Heart left ventricle (tissue), 16 donors: ENCODE measurements at regions not wholly inside any gene's neighbourhood (a gene's known extent, or its start where the extent isn't known, plus 50 kb on each side); places are given as distances from the start of the nearest gene placed in this dataset.

ENCODE experiments used
- ATAC-seq, 4 donors: fragments of 200-7000 bp; cut with Tn5 transposase; one replicate each; pipeline ENCODE4 v1.9.1; 2020 to 2022; ENCODE audit warnings: moderate library complexity in 4 of 4, mild to moderate bottlenecking in 3 of 4, moderate number of reproducible peaks in 1 of 4
- DNase-seq, 5 donors: peaks; one replicate each; pipeline ENCODE4 v3.0.0-alpha.2; 2020
- H3K27ac ChIP-seq, 12 donors: fragments of 200-600 bp; sonication (generic) in 4 of 12; one replicate each; pipeline versions ENCODE4 v1.5.0 to v1.8.0; 2016 to 2022; ENCODE audit warnings: mild to moderate bottlenecking in 2 of 12
- H3K27me3 ChIP-seq, 9 donors: fragments of 200-600 bp; sonication (generic) in 2 of 9; one replicate each; pipeline versions ENCODE4 v1.5.1 to v1.8.0; 2016 to 2022; ENCODE audit warnings: mild to moderate bottlenecking in 3 of 9
- H3K36me3 ChIP-seq, 9 donors: fragments of 200-600 bp; sonication (generic) in 2 of 9; one replicate each; pipeline versions ENCODE4 v1.5.0 to v1.8.0; 2018 to 2022; ENCODE audit warnings: mild to moderate bottlenecking in 2 of 9
- H3K4me1 ChIP-seq, 12 donors: fragments of 200-600 bp; sonication (generic) in 4 of 12; one replicate each; pipeline versions ENCODE4 v1.5.0 to v1.8.0; 2016 to 2022; ENCODE audit warnings: mild to moderate bottlenecking in 3 of 12
- H3K4me3 ChIP-seq, 12 donors: fragments of 200-600 bp; sonication (generic) in 4 of 12; one replicate each; pipeline versions ENCODE4 v1.5.0 to v1.8.0; 2017 to 2022; ENCODE audit warnings: mild to moderate bottlenecking in 9 of 12, moderate library complexity in 4 of 12
- H3K9me3 ChIP-seq, 12 donors: fragments of 200-600 bp; sonication (generic) in 4 of 12; one replicate each; pipeline versions ENCODE4 v1.5.0 to v1.8.0; 2016 to 2022; ENCODE audit warnings: mild to moderate bottlenecking in 1 of 12
- POLR2A ChIP-seq, 2 donors: fragments of 450-650 bp; IDR thresholded peaks; one replicate each; pipeline ENCODE4 v1.6.1; 2017; ENCODE audit warnings: antibody characterized with exemption in 2 of 2, mild to moderate bottlenecking in 2 of 2, moderate library complexity in 2 of 2
- whole genome bisulfite sequencing, 4 donors: extraction: QIAGEN DNeasy Blood & Tissue Kit in 2 of 4; methylation state at CpG; one replicate each; pipeline versions ENCODE4 v1.1.5 to v1.1.7; 2013 to 2018; 5-methylcytosine and 5-hydroxymethylcytosine counted together
- intact Hi-C, 10 donors: fragments of 100-400 bp; cut with DNase I; formaldehyde crosslinking; loops; one replicate each; pipeline versions ENCODE4 v1.11.1 to v1.14.2; 2022
- TF ChIP-seq, protein P1 (sequence below), 12 donors: fragments of 200-600 bp; sonication (generic) in 4 of 12; IDR thresholded peaks; one replicate each; pipeline versions ENCODE4 v1.5.0 to v1.8.0; 2018 to 2022; ENCODE audit warnings: antibody characterized with exemption in 12 of 12, mild to moderate bottlenecking in 5 of 12
- donor health status: ischemic (EF 13 %, LVEDD 7.1; RV severe dilation, severe dysfunction).
- donor health status: healthy with polysubstance abuse.
- donor health status: DM: no; HTN: yes; CAD: no.
- donor health status: DM: no; HTN: no; CAD: no.
- donor health status: ischemic (EF 25% LVEDD 6.9; RV normal size, moderate dysfunction).
- donor health status: ischemic (EF 25% LVEDD 5.7; RV mildly dilated, moderate dysfunction).
- donor health status: healthy.
- donor health status: DM: yes; HTN: yes; CAD: no.
- donor health status: ischemic (EF 35%, LVEDD 5.7; RV mildly dilated, moderate dysfunction).
- donor health status: nonischemic (EF 11% LVEDD 7.7; RV severe dilation, severe dysfunction).
- donor health status: DM: yes; HTN: yes; CAD: no.
- donor health status: PGD.
- donor health status: ischemic (EF 29% LVEDD 5.4; RV normal size, mild dysfunction).
- donor health status: nonischemic (EF 23%, LVEDD 6.1; RV moderate dilation, normal function).

DNA sequence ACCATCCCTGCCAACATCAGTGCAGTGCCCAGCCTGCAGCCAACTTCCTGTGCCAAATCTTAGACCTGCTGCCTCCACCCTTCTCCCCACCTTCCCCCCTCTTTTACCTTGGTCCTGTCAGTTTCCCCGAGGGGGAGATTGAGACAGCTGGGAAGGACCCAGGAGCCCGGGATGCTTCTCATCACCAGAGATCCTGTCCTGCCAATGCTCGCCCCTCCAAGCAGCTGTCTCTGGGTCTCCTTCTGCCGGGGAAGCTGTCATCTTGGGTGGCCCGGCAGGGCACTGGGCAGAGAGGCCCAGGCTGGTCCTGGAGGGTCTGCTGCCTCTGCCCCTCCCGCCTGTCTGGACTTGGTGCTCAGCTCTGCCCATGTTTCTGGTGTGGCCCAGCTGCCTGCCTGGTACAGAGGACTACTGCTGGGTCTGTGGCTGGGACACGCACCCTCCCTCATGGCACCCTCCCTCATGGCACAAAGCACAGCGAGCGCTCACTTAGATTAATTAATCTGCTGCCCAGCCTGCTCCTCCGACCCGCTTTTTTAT, 60.4 kb upstream of the THY1 start:
- no peaks in the 10 kb centered on the region for H3K36me3 ChIP-seq
- intact Hi-C loops = loop anchor here (2.0 to 10.0 kb wide), 16 partner anchors 49 to 689 kb away; partner anchors contain the start of gene NECTIN1 (in 4 of the 10)
- peaks cover 0 to 6% (median 0%) of the 10 kb centered on the region in 9 donors for H3K27me3 ChIP-seq
- DNase-seq (peak in 2 of 5 donors; percentile 11 to 18), ATAC-seq (no peak)
- H3K4me3 ChIP-seq = no peak overlapping the region
- H3K27ac ChIP-seq = no peak overlapping the region
- peaks cover 0 to 9% (median 2%) of the 10 kb centered on the region in 12 donors for H3K4me1 ChIP-seq
- whole genome bisulfite sequencing, 4 donors = 82 to 91% (median 88%) methylated on average over 7 to 11 of the region's 11 CpGs
- TF ChIP-seq, protein P1, sequence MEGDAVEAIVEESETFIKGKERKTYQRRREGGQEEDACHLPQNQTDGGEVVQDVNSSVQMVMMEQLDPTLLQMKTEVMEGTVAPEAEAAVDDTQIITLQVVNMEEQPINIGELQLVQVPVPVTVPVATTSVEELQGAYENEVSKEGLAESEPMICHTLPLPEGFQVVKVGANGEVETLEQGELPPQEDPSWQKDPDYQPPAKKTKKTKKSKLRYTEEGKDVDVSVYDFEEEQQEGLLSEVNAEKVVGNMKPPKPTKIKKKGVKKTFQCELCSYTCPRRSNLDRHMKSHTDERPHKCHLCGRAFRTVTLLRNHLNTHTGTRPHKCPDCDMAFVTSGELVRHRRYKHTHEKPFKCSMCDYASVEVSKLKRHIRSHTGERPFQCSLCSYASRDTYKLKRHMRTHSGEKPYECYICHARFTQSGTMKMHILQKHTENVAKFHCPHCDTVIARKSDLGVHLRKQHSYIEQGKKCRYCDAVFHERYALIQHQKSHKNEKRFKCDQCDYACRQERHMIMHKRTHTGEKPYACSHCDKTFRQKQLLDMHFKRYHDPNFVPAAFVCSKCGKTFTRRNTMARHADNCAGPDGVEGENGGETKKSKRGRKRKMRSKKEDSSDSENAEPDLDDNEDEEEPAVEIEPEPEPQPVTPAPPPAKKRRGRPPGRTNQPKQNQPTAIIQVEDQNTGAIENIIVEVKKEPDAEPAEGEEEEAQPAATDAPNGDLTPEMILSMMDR (IDR thresholded peaks at IDR 0.05) = no peak
- TF ChIP-seq POLR2A (IDR thresholded peaks at IDR 0.05) = no peak
- no peaks in the 10 kb centered on the region for H3K9me3 ChIP-seq

DNA sequence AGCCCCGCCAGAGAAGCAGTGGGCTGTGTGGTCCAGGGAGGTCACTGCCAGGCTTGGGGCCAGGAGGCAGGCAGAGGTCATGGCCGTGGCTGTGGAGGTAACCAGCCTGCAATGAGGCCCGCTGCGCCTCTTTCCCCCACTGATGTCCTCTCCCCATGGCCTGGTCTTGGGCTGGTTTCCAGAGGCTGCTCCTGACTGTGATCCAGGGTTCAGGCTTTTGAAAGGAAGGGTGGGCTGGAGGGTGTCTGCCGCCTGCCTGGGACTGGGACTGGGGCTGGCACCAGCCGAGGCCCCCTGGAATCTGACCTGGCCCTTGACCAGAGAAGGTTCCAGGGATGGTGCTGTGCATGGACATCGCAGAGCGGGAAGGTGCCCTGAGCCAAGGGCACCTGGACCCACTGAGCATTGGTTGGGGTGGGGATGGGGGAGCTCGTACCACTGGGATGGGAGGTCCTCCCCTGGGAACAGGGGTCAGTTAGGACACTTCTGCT, 59.6 kb upstream of the THY1 start:
- 76 to 83% (median 82%) methylated on average over 3 to 9 of the region's 9 CpGs for WGBS, 4 donors
- H3K4me3 ChIP-seq = no peak overlapping the region
- H3K36me3 ChIP-seq = no peaks in the 10 kb centered on the region
- peaks cover 0 to 6% (median 0%) of the 10 kb centered on the region in 9 donors for H3K27me3 ChIP-seq
- H3K9me3 ChIP-seq = no peaks in the 10 kb centered on the region
- H3K4me1 ChIP-seq = peaks cover 0 to 9% (median 2%) of the 10 kb centered on the region in 12 donors
- DNase-seq = peak in 2 of 5 donors; percentile 14 to 15
- no peak overlapping the region for H3K27ac ChIP-seq
- ATAC-seq = no peak
- TF ChIP-seq, protein P1 (IDR thresholded peaks at IDR 0.05) = no peak
- TF ChIP-seq POLR2A (IDR thresholded peaks at IDR 0.05) = no peak
- intact Hi-C loops = loop anchor here (2.0 to 10.0 kb wide), 16 partner anchors 50 to 690 kb away; partner anchors contain the start of gene NECTIN1 (in 4 of the 10)

DNA sequence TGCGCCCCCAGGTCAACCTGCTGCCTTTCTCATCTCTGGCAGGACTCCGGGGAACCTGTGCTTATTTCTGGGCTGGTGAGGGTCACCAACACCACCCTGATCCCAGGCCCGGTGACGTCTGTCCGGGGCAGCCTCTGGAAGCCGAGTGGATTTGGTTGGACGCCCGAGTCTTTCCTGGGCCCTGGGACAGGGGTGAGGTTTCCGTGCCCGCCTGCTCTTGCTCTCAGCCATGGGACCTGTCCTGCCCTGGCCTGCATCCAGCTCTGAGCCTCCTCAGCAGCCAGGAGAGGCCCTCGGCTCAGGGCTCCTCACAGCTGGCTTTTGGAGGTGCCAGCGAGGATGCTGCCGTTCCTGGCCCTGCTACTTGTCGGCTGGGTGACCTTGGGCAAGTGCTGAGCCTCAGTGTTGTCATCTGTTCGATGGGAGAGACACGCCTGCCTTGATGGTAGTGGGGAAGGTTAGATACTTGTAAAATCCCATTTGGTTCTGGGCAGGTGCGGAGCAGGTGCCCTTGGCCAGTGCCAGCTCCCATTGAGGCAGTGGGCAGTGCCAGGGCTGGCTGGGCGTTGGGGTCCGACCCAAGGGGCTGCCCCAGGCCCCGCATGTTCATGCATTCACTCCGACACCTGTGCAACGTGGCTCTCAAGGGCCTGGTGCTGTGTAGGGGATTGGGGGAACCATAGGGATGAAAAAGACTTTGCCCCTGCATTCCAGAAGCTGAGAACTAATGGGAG, 58.9 kb upstream of the THY1 start:
- peaks cover 0 to 6% (median 0%) of the 10 kb centered on the region in 9 donors for H3K27me3 ChIP-seq
- WGBS, 4 donors = 48 to 92% (median 57%) methylated on average over 8 to 22 of the region's 22 CpGs
- peak in 3 of 5 donors; percentile 21 to 59 (median 49) for DNase-seq
- ATAC-seq = peak in 3 of 4 donors; percentile 27 to 43 (median 35)
- no peak overlapping the region for H3K27ac ChIP-seq
- H3K9me3 ChIP-seq = no peaks in the 10 kb centered on the region
- no peak overlapping the region for H3K4me3 ChIP-seq
- no peak for TF ChIP-seq POLR2A (IDR thresholded peaks at IDR 0.05)
- TF ChIP-seq, protein P1 (IDR thresholded peaks at IDR 0.05) = peak in 2 of 12 donors; percentile 25 to 28
- H3K4me1 ChIP-seq = peaks cover 0 to 9% (median 2%) of the 10 kb centered on the region in 12 donors
- H3K36me3 ChIP-seq = no peaks in the 10 kb centered on the region
- intact Hi-C loops = loop anchor here (1.0 to 10.0 kb wide), 18 partner anchors 50 to 690 kb away; partner anchors contain the start of gene NECTIN1 (in 4 of the 10)
